ENCODE measurements at regions not wholly inside any gene's neighbourhood (a gene's known extent, or its start where the extent isn't known, plus 50 kb on each side); places are given as distances from the start of the nearest gene placed in this dataset.

DNA sequence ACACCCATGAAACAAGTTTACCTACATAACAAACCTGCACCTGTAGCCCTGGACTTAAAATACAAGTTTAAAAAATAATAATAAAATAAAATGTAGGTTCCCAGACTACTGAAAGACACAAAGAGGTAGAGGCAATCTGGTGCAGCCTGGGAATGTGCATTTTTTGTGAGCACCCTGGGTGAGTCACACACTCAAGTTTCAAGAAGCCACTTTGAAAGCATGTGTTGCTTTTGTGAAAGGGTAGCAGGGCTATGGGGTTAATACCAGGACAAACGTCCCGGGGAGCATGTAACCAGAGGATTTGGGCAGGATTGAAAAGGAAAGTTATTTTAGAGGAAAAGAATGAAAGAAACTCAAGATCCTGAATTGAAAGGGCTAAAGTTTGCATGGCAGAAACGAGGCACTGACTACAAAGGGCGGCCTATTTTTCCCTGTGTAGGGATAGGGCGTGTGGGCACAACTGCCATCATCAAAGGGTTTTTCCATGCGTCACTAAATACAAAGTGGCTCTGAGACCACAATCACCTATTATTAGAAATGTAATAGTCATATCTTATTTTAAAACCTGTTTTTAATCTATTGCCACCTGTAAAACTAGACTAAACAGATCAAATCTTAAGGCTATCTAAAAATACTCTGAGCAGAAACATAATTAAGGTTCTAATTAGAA lies 314.9 kb downstream of the COG6 start:
- TF ChIP-seq, protein P1, sequence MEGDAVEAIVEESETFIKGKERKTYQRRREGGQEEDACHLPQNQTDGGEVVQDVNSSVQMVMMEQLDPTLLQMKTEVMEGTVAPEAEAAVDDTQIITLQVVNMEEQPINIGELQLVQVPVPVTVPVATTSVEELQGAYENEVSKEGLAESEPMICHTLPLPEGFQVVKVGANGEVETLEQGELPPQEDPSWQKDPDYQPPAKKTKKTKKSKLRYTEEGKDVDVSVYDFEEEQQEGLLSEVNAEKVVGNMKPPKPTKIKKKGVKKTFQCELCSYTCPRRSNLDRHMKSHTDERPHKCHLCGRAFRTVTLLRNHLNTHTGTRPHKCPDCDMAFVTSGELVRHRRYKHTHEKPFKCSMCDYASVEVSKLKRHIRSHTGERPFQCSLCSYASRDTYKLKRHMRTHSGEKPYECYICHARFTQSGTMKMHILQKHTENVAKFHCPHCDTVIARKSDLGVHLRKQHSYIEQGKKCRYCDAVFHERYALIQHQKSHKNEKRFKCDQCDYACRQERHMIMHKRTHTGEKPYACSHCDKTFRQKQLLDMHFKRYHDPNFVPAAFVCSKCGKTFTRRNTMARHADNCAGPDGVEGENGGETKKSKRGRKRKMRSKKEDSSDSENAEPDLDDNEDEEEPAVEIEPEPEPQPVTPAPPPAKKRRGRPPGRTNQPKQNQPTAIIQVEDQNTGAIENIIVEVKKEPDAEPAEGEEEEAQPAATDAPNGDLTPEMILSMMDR (conservative IDR thresholded peaks at IDR 0.05), result no peak
- no peak for TF ChIP-seq ZFX (IDR thresholded peaks at IDR 0.05)

DNA sequence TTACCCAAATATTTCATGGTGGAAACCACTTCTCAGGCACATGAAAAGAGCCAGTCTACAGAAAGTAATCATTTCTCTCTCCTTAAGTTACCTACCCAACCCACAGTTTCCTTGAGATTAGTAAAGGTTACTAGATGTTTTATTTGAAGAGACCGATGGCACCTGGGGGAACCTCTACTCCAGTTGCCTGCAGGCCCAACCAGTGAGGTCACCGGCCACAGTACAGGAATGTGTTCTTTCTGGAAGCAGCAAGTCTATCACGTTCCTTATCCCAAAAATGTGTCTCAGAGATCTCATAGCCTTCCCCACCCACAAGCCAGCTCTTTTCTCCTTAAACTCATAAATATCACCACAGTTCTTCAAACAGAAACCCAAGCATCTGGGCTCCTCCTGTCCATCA lies 316.1 kb downstream of the COG6 start:
- no peak for TF ChIP-seq ZFX (IDR thresholded peaks at IDR 0.05)
- TF ChIP-seq, protein P1 (conservative IDR thresholded peaks at IDR 0.05), result no peak

More for the DNA sequence above, 314.9 kb downstream of the COG6 start:
- no peak overlapping the region for H3K27ac ChIP-seq

DNA sequence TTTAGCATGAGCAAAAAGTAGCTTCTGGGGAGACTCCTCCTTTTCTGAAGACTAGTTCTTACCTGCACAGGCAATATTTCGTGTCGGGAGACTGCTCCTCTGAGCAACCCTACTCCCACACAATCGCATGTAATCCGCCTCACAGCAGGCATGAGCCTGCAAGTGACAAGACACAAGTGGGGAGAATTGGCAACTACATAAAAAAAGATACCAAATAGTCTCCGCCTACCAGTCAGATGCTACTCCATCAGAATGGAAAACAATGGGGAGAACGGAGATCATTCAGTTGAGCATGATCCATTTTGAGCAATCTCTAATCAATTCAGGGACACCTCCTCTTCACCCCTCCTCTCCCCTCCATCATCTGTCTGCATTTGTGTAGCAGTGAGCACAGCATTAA lies 321.0 kb downstream of the COG6 start:
- TF ChIP-seq, protein P1 (conservative IDR thresholded peaks at IDR 0.05), result no peak
- TF ChIP-seq ZFX (IDR thresholded peaks at IDR 0.05), result no peak
- no peak overlapping the region for H3K27ac ChIP-seq

More for the DNA sequence above, 316.1 kb downstream of the COG6 start:
- no peak overlapping the region for H3K27ac ChIP-seq

DNA sequence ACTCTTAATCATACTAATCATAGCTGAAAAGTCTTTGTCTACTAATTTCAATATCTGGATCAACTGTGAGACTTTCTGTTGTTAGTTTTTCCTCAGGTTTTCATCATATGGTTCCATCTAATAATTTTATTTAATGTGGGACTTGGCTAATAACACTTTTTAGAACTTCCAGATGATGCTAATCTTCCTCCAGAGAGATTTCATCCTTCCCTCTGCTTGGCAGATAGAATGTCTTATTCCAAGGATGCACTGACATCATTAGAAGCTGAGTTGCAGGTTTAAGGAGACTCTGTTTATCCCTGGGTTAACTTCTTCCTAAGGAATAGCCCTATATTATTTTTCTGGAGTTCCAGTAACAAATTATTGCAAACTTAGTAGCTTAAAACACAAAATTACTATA lies 325.6 kb downstream of the COG6 start:
- no peak for TF ChIP-seq ZFX (IDR thresholded peaks at IDR 0.05)
- TF ChIP-seq, protein P1 (conservative IDR thresholded peaks at IDR 0.05), result no peak
- no peak overlapping the region for H3K27ac ChIP-seq

DNA sequence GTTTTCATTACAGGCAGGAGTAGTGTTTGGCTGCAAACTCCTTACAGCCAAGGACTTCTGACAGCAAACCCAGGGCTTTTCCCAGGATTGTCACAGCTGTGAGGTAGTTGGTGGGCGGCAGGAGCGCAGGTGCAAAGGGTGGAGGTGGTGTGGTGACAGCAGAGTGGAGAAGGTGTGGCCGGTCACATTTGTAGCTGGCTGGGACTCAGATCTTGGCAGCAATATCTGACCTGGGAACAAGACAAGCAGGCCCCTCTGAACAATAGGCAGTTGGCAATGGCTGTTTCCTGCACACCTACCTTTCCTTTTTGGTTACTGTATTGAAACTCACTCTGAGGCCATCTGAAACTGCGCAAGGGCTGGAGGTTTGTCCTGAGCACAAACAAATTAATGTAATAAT lies 327.3 kb downstream of the COG6 start:
- TF ChIP-seq, protein P1 (conservative IDR thresholded peaks at IDR 0.05), result no peak
- TF ChIP-seq ZFX (IDR thresholded peaks at IDR 0.05), result no peak
- H3K27ac ChIP-seq, result no peak overlapping the region

DNA sequence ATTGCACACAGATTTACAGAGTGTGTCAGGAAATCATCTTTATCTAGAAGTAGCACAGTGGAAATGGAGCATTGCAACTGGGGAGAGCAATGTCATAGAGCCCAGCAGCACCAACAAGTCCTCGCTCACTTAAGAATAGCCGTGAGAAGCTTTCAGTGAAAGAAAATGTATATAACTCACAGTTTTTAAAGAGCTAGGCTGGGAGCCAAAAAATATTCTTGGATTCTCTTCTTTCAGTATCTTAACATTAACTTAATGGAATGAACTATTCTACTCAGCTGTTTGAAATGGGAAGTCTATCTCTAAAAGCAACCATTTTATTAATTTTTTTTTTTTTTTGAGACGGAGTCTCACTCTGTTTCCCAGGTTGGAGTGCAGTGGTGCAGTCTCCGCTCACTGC lies 329.6 kb downstream of the COG6 start:
- TF ChIP-seq, protein P1 (conservative IDR thresholded peaks at IDR 0.05), result no peak
- TF ChIP-seq ZFX (IDR thresholded peaks at IDR 0.05), result no peak
- H3K27ac ChIP-seq, result no peak overlapping the region

DNA sequence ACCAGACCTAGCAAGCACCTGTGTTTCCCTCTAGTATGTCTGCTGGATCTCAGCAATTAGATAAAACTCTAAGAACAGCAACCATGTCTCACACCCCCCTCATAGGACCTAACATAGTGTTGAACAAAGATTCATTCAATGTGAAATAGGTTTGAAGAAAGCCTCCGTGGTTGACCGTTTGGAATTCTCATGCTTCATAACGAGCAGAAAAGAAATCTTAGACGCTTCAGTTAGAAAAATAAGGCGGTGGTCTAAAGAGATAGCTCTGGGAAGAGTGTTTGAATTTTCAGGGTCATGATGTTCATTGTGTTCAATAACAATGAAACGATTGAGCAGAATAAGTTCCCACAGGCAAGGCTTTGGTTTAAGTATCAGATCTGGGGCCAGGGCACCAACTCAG lies 332.9 kb downstream of the COG6 start:
- TF ChIP-seq, protein P1 (conservative IDR thresholded peaks at IDR 0.05), result no peak
- no peak for TF ChIP-seq ZFX (IDR thresholded peaks at IDR 0.05)
- no peak overlapping the region for H3K27ac ChIP-seq

Data from C4-2B (cell line).